Upper lobe of right lung (tissue), 1 donor: ENCODE measurements at regions not wholly inside any gene's neighbourhood (a gene's known extent, or its start where the extent isn't known, plus 50 kb on each side); places are given as distances from the start of the nearest gene placed in this dataset.

Experiments used
- ATAC-seq: fragments of 200-7000 bp; cut with Tn5 transposase; one replicate; pipeline ENCODE4 v1.9.1; 2020; ENCODE audit warnings: mild to moderate bottlenecking, moderate library complexity
- DNase-seq: peaks from one replicate; pipeline ENCODE4 v3.0.0-alpha.2; 2020
- H3K27ac ChIP-seq: fragments of 200-600 bp; one replicate; pipeline ENCODE4 v1.8.0; 2022
- H3K27me3 ChIP-seq: fragments of 200-600 bp; one replicate; pipeline ENCODE4 v1.8.0; 2022; ENCODE audit warnings: mild to moderate bottlenecking
- H3K36me3 ChIP-seq: fragments of 200-600 bp; one replicate; pipeline ENCODE4 v1.8.0; 2022
- H3K4me1 ChIP-seq: fragments of 200-600 bp; one replicate; pipeline ENCODE4 v1.8.0; 2022
- H3K4me3 ChIP-seq: fragments of 200-600 bp; one replicate; pipeline ENCODE4 v1.8.0; 2022; ENCODE audit warnings: mild to moderate bottlenecking
- H3K9me3 ChIP-seq: fragments of 200-600 bp; one replicate; pipeline ENCODE4 v1.8.0; 2022
- CTCF ChIP-seq: fragments of 200-600 bp; IDR thresholded peaks from one replicate; pipeline ENCODE4 v1.8.0; 2022; ENCODE audit warnings: antibody characterized with exemption
- intact Hi-C: fragments of 100-400 bp; cut with DNase I; formaldehyde crosslinking; loops from one replicate; pipeline ENCODE4 v1.11.0; 2022
- donor health status: DM: no; HTN: yes; CAD: no; lungs with severe emphysema.

GRCh38 chr6:6916598-6916997 is 191.2 kb upstream of the RREB1 start:
- ATAC-seq = peak; percentile 4
- no peak for TF ChIP-seq CTCF
- no peak overlapping the region for H3K4me3 ChIP-seq
- no peak for DNase-seq
- no peaks in the 10 kb centered on the region for H3K9me3 ChIP-seq
- H3K27me3 ChIP-seq = no peaks in the 10 kb centered on the region
- H3K4me1 ChIP-seq = peaks cover 16% of the 10 kb centered on the region
- intact Hi-C loops = no loop called here
- peak overlapping the region; percentile 87 for H3K27ac ChIP-seq
- H3K36me3 ChIP-seq = no peaks in the 10 kb centered on the region

GRCh38 chr6:6918216-6918983 is 189.4 kb upstream of the RREB1 start:
- peak; percentile 54 for ATAC-seq
- no peak for DNase-seq
- no peak overlapping the region for H3K27ac ChIP-seq
- no peaks in the 10 kb centered on the region for H3K9me3 ChIP-seq
- intact Hi-C loops = no loop called here
- H3K4me3 ChIP-seq = no peak overlapping the region
- H3K27me3 ChIP-seq = no peaks in the 10 kb centered on the region
- H3K36me3 ChIP-seq = no peaks in the 10 kb centered on the region
- no peak for TF ChIP-seq CTCF
- peaks cover 8% of the 10 kb centered on the region for H3K4me1 ChIP-seq

- ATAC-seq (no peak), DNase-seq (no peak)
- no peak overlapping the region for H3K27ac ChIP-seq
- intact Hi-C loops = no loop called here
- peaks cover 8% of the 10 kb centered on the region for H3K4me1 ChIP-seq
- H3K36me3 ChIP-seq = no peaks in the 10 kb centered on the region
- H3K9me3 ChIP-seq = no peaks in the 10 kb centered on the region
- no peaks in the 10 kb centered on the region for H3K27me3 ChIP-seq
- no peak overlapping the region for H3K4me3 ChIP-seq
- no peak for TF ChIP-seq CTCF
These were observed 188.6 kb upstream of the RREB1 start for GRCh38 chr6:6919173-6919572.

- no peaks in the 10 kb centered on the region for H3K9me3 ChIP-seq
- no peak overlapping the region for H3K27ac ChIP-seq
- peaks cover 8% of the 10 kb centered on the region for H3K4me1 ChIP-seq
- no peaks in the 10 kb centered on the region for H3K27me3 ChIP-seq
- intact Hi-C loops = no loop called here
- H3K4me3 ChIP-seq = no peak overlapping the region
- H3K36me3 ChIP-seq = no peaks in the 10 kb centered on the region
- no peak for TF ChIP-seq CTCF
- no peak for DNase-seq
- no peak for ATAC-seq
These were observed 187.4 kb upstream of the RREB1 start for GRCh38 chr6:6920114-6920986.

- DNase-seq (no peak), ATAC-seq (no peak)
- intact Hi-C loops = no loop called here
- no peak for TF ChIP-seq CTCF
- Histone ChIP-seq H3K27ac (no peak overlapping the region), H3K9me3 (no peaks in the 10 kb centered on the region), H3K36me3 (no peaks in the 10 kb centered on the region), H3K27me3 (no peaks in the 10 kb centered on the region), H3K4me1 (peaks cover 7% of the 10 kb centered on the region), H3K4me3 (no peak overlapping the region)
These were observed 186.8 kb upstream of the RREB1 start for GRCh38 chr6:6920987-6921313.
